Putamen (tissue), 1 donor: ENCODE measurements at regions not wholly inside any gene's neighbourhood (a gene's known extent, or its start where the extent isn't known, plus 50 kb on each side); places are given as distances from the start of the nearest gene placed in this dataset.

ENCODE experiments used
- DNase-seq: peaks from one replicate; pipeline ENCODE4 v3.0.0-alpha.2; 2016; ENCODE audit warnings: low spot score

- no peak for DNase-seq
Measured at GRCh38 chr18:14905350-14905749, 157.4 kb downstream of the ANKRD30B start.

GRCh38 chr18:14905979-14906378 lies 158.0 kb downstream of the ANKRD30B start:
- DNase-seq = no peak

GRCh38 chr18:14907420-14907819 lies 159.4 kb downstream of the ANKRD30B start:
- no peak for DNase-seq

GRCh38 chr18:14908541-14908940 lies 160.6 kb downstream of the ANKRD30B start:
- no peak for DNase-seq

GRCh38 chr18:14912967-14913366 lies 165.0 kb downstream of the ANKRD30B start:
- DNase-seq = no peak

- no peak for DNase-seq
Measured at GRCh38 chr18:14914121-14914520, 166.1 kb downstream of the ANKRD30B start.

GRCh38 chr18:14914771-14915170 lies 166.8 kb downstream of the ANKRD30B start:
- DNase-seq = no peak

GRCh38 chr18:14916181-14916580 lies 168.2 kb downstream of the ANKRD30B start:
- DNase-seq = no peak

- DNase-seq = no peak
Measured at GRCh38 chr18:14916851-14917250, 168.9 kb downstream of the ANKRD30B start.

- DNase-seq = no peak
Measured at GRCh38 chr18:14917311-14917710, 169.3 kb downstream of the ANKRD30B start.

GRCh38 chr18:14919666-14920065 lies 171.7 kb downstream of the ANKRD30B start:
- DNase-seq = no peak

GRCh38 chr18:14921031-14921430 lies 173.1 kb downstream of the ANKRD30B start:
- no peak for DNase-seq

GRCh38 chr18:14921547-14921946 lies 173.6 kb downstream of the ANKRD30B start:
- DNase-seq = no peak

- DNase-seq = no peak
Measured at GRCh38 chr18:14922031-14922430, 174.1 kb downstream of the ANKRD30B start.

GRCh38 chr18:14922965-14923565 lies 175.1 kb downstream of the ANKRD30B start:
- no peak for DNase-seq

GRCh38 chr18:14924226-14924625 lies 176.3 kb downstream of the ANKRD30B start:
- no peak for DNase-seq

- DNase-seq = no peak
Measured at GRCh38 chr18:14925281-14925709, 177.3 kb downstream of the ANKRD30B start.

GRCh38 chr18:14927701-14928100 lies 179.7 kb downstream of the ANKRD30B start:
- DNase-seq = no peak

GRCh38 chr18:14928396-14928795 lies 180.4 kb downstream of the ANKRD30B start:
- no peak for DNase-seq

- no peak for DNase-seq
Measured at GRCh38 chr18:14930076-14930475, 182.1 kb downstream of the ANKRD30B start.

GRCh38 chr18:14930576-14930975 lies 182.6 kb downstream of the ANKRD30B start:
- DNase-seq = no peak

- no peak for DNase-seq
Measured at GRCh38 chr18:14933049-14933851, 185.3 kb downstream of the ANKRD30B start.

- no peak for DNase-seq
Measured at GRCh38 chr18:14933964-14934363, 186.0 kb downstream of the ANKRD30B start.

GRCh38 chr18:14935210-14935609 lies 187.2 kb downstream of the ANKRD30B start:
- no peak for DNase-seq
